B cell (primary cell): ENCODE measurements at regions not wholly inside any gene's neighbourhood (a gene's known extent, or its start where the extent isn't known, plus 50 kb on each side); places are given as distances from the start of the nearest gene placed in this dataset.

Experiments used
- ATAC-seq: fragments of 200-7000 bp; cut with Tn5 transposase; one replicate; pipeline ENCODE4 v1.10.0; 2021; ENCODE audit warnings: low read depth, mild to moderate bottlenecking, moderate number of reproducible peaks, moderate library complexity
- CTCF ChIA-PET: fragments of 350-600 bp; sonication (Branson Sonifier 250); formaldehyde crosslinking; loops from one replicate; lab custom pipeline; 2021; ENCODE audit warnings: antibody characterized with exemption, inconsistent platforms; lab: Charles Lee
- POLR2A ChIA-PET: fragments of 350-600 bp; sonication (Branson Sonifier 250); formaldehyde crosslinking; loops from one replicate; lab custom pipeline; 2021; ENCODE audit warnings: antibody characterized with exemption; lab: Charles Lee
- DNase-seq: peaks from one replicate; pipeline ENCODE4 v3.0.0; 2013
- H2AFZ ChIP-seq: 2 replicates; pipeline ENCODE4 v1.6.1; 2012; ENCODE audit warnings: mild to moderate bottlenecking, low read depth, low read length; ENCODE audit not compliant: insufficient read depth, poor library complexity, severe bottlenecking
- H3K27ac ChIP-seq, 2 donors: 1 replicate in 1 of 2; 2 replicates in 1 of 2; pipeline ENCODE4 v1.5.1; 2012 to 2013; ENCODE audit warnings: low read length in 2 of 2, mild to moderate bottlenecking in 2 of 2, moderate library complexity in 1 of 2
- H3K27me3 ChIP-seq, 4 experiments: fragments of 200-600 bp in 1 of 4; sonication (generic) in 1 of 4; replicated peaks in 1 of 4; 1 replicate in 2 of 4; 2 replicates in 2 of 4; pipeline versions ENCODE4 v1.6.1 to v1.7.0; 2013 to 2016; ENCODE audit warnings: low read length in 3 of 4, mild to moderate bottlenecking in 2 of 4, mixed read lengths in 1 of 4, moderate library complexity in 1 of 4; ENCODE audit not compliant: insufficient read depth in 4 of 4, control insufficient read depth in 3 of 4; ENCODE audit errors: control extremely low read depth in 1 of 4
- H3K36me3 ChIP-seq, 2 experiments: replicated peaks in 1 of 2; 1 replicate in 1 of 2; 2 replicates in 1 of 2; pipeline versions ENCODE4 v1.6.1 to v1.7.1; 2013; ENCODE audit warnings: low read length in 1 of 2; ENCODE audit not compliant: insufficient read depth in 2 of 2, control insufficient read depth in 1 of 2; ENCODE audit errors: control extremely low read depth in 1 of 2, extremely low read depth in 1 of 2
- H3K4me1 ChIP-seq, 2 donors: fragments of 200-600 bp in 1 of 2; sonication (generic) in 1 of 2; 1 replicate in 1 of 2; 2 replicates in 1 of 2; pipeline versions ENCODE4 v1.5.1 to v1.6.1; 2013 to 2017; ENCODE audit warnings: low read length in 2 of 2; ENCODE audit not compliant: control insufficient read depth in 2 of 2, insufficient read depth in 2 of 2
- H3K4me2 ChIP-seq: replicated peaks from 2 replicates; pipeline ENCODE3; 2012; ENCODE audit warnings: mild to moderate bottlenecking, low read depth, low read length; ENCODE audit not compliant: poor library complexity, severe bottlenecking
- H3K4me3 ChIP-seq, 5 experiments: fragments of 200-600 bp in 1 of 5; sonication (generic) in 1 of 5; 1 replicate in 3 of 5; 2 replicates in 2 of 5; pipeline versions ENCODE4 v1.5.1 to v1.7.0; 2011 to 2016; ENCODE audit warnings: low read length in 4 of 5, mild to moderate bottlenecking in 4 of 5, low read depth in 2 of 5, control low read depth in 1 of 5, moderate library complexity in 1 of 5; ENCODE audit not compliant: insufficient read depth in 1 of 5; ENCODE audit errors: control extremely low read depth in 1 of 5, extremely low read depth in 1 of 5
- H3K79me2 ChIP-seq: fragments of 200-600 bp; sonication (generic); one replicate; pipeline ENCODE4 v1.6.0; 2016; ENCODE audit warnings: low read length; ENCODE audit not compliant: control insufficient read depth, insufficient read depth
- H3K9ac ChIP-seq: fragments of 200-600 bp; sonication (generic); 2 replicates; pipeline ENCODE4 v1.6.1; 2017; ENCODE audit warnings: mild to moderate bottlenecking, low read length, moderate library complexity
- H3K9me3 ChIP-seq, 3 donors: one replicate each; pipeline versions ENCODE4 v1.6.1 to v1.7.1; 2013; ENCODE audit warnings: low read length in 2 of 3; ENCODE audit not compliant: control insufficient read depth in 2 of 3, insufficient read depth in 1 of 3; ENCODE audit errors: control extremely low read depth in 1 of 3
- H4K20me1 ChIP-seq: 2 replicates; pipeline ENCODE4 v1.6.0; 2012; ENCODE audit warnings: mild to moderate bottlenecking, low read length; ENCODE audit not compliant: insufficient read depth, control insufficient read depth, poor library complexity, severe bottlenecking
- H3K27ac Mint-ChIP-seq: one replicate; pipeline ENCODE4 v1.8.0; 2021; ENCODE audit warnings: mixed read lengths
- H3K27me3 Mint-ChIP-seq: one replicate; pipeline ENCODE4 v1.8.0; 2021; ENCODE audit warnings: mixed read lengths
- H3K4me1 Mint-ChIP-seq: one replicate; pipeline ENCODE4 v1.8.0; 2021; ENCODE audit warnings: mixed read lengths
- H3K4me3 Mint-ChIP-seq: one replicate; pipeline ENCODE4 v1.8.0; 2021; ENCODE audit warnings: mixed read lengths
- H3K9me3 Mint-ChIP-seq: one replicate; pipeline ENCODE4 v1.8.0; 2022; ENCODE audit warnings: mixed read lengths; ENCODE audit not compliant: insufficient read depth
- CTCF ChIP-seq: fragments of 200-600 bp; IDR thresholded peaks from one replicate; pipeline ENCODE4 v1.8.0; 2022; ENCODE audit warnings: antibody characterized with exemption, mild to moderate bottlenecking
- EZH2 ChIP-seq: IDR thresholded peaks from 2 replicates; pipeline ENCODE4 v1.6.1; 2012; ENCODE audit warnings: borderline replicate concordance, low read depth, mild to moderate bottlenecking, moderate library complexity, low read length; ENCODE audit not compliant: insufficient read depth, poor library complexity, severe bottlenecking
- WGBS: methylation state at CpG from one replicate; pipeline ENCODE4 v1.1.5; 2013; ENCODE audit warnings: missing lambda C conversion rate; ENCODE audit not compliant: insufficient coverage; 5-methylcytosine and 5-hydroxymethylcytosine counted together
- intact Hi-C: fragments of 100-400 bp; cut with micrococcal nuclease; formaldehyde crosslinking; loops from one replicate; pipeline ENCODE4 v1.10.0; 2022

GRCh38 chr12:47553266-47553665 lies 152.6 kb downstream of the RPAP3 start:
- intact Hi-C loops = no loop called here
- Mint-ChIP-seq H3K9me3 (peaks cover 5% of the 10 kb centered on the region), H3K27ac (no peak overlapping the region), H3K4me1 (no peaks in the 10 kb centered on the region), H3K4me3 (no peak overlapping the region), H3K27me3 (peaks cover 4% of the 10 kb centered on the region)
- Histone ChIP-seq H3K9me3 (peaks cover 5 to 15% (median 9%) of the 10 kb centered on the region in 3 donors), H3K27ac (no peak overlapping the region), H3K4me3 (no peak overlapping the region), H3K4me1 (no peaks in the 10 kb centered on the region), H3K27me3 (peaks cover 0 to 2% (median 0%) of the 10 kb centered on the region in 4 experiments), H4K20me1 (no peaks in the 10 kb centered on the region), H3K79me2 (no peaks in the 10 kb centered on the region), H3K9ac (no peak overlapping the region), H3K36me3 (no peaks in the 10 kb centered on the region), H3K4me2 (no peak overlapping the region), H2AFZ (no peak overlapping the region)
- POLR2A ChIA-PET = no interaction called here
- TF ChIP-seq EZH2 (no peak), CTCF (no peak)
- CTCF ChIA-PET = no interaction called here
- WGBS = 86% methylated on average over 2 of the region's 3 CpGs
- no peak for DNase-seq
- ATAC-seq = no peak

- Histone ChIP-seq H3K9me3 (peaks cover 5 to 15% (median 9%) of the 10 kb centered on the region in 3 donors), H3K79me2 (no peaks in the 10 kb centered on the region), H2AFZ (no peak overlapping the region), H3K4me2 (no peak overlapping the region), H3K4me1 (no peaks in the 10 kb centered on the region), H3K4me3 (no peak overlapping the region), H3K27ac (no peak overlapping the region), H3K36me3 (no peaks in the 10 kb centered on the region), H3K9ac (no peak overlapping the region), H3K27me3 (peaks cover 0 to 2% (median 0%) of the 10 kb centered on the region in 4 experiments), H4K20me1 (no peaks in the 10 kb centered on the region)
- H3K27ac Mint-ChIP-seq = no peak overlapping the region
- H3K27me3 Mint-ChIP-seq = peaks cover 4% of the 10 kb centered on the region
- 100% methylated on average over 1 of the region's 3 CpGs for WGBS
- no peak for DNase-seq
- intact Hi-C loops = no loop called here
- ChIA-PET CTCF (no interaction called here), POLR2A (no interaction called here)
- H3K9me3 Mint-ChIP-seq = peaks cover 5% of the 10 kb centered on the region
- H3K4me3 Mint-ChIP-seq = no peak overlapping the region
- no peaks in the 10 kb centered on the region for H3K4me1 Mint-ChIP-seq
- TF ChIP-seq CTCF (no peak), EZH2 (no peak)
- no peak for ATAC-seq
Observed at GRCh38 chr12:47551426-47551851, 154.4 kb downstream of the RPAP3 start.
